Kidney epithelial cell (primary cell): ENCODE measurements at regions not wholly inside any gene's neighbourhood (a gene's known extent, or its start where the extent isn't known, plus 50 kb on each side); places are given as distances from the start of the nearest gene placed in this dataset.
"Not testable (repeated sequence)": the region's sequence is repeated elsewhere in the genome, so short reads cannot be mapped to it uniquely, and the experiment has no call there.

Experiments
- DNase-seq: peaks from one replicate; pipeline ENCODE4 v3.0.0-alpha.2; 2010; ENCODE audit warnings: low read depth
- H3K27me3 ChIP-seq: 2 replicates; pipeline ENCODE4 v1.6.0; 2011; ENCODE audit warnings: low read length; ENCODE audit not compliant: control insufficient read depth, insufficient read depth
- H3K36me3 ChIP-seq: 2 replicates; pipeline ENCODE4 v1.5.1; 2011; ENCODE audit warnings: low read length; ENCODE audit not compliant: control insufficient read depth, insufficient read depth
- H3K4me3 ChIP-seq: 2 replicates; pipeline ENCODE4 v1.5.1; 2011; ENCODE audit warnings: low read depth, mild to moderate bottlenecking, control low read depth, low read length
- TF ChIP-seq, protein P1 (sequence below): IDR thresholded peaks from 2 replicates; pipeline ENCODE4 v1.5.1; 2011; ENCODE audit warnings: mild to moderate bottlenecking, moderate library complexity, low read length, control low read depth, inconsistent platforms; ENCODE audit not compliant: insufficient read depth, poor library complexity, severe bottlenecking

DNA sequence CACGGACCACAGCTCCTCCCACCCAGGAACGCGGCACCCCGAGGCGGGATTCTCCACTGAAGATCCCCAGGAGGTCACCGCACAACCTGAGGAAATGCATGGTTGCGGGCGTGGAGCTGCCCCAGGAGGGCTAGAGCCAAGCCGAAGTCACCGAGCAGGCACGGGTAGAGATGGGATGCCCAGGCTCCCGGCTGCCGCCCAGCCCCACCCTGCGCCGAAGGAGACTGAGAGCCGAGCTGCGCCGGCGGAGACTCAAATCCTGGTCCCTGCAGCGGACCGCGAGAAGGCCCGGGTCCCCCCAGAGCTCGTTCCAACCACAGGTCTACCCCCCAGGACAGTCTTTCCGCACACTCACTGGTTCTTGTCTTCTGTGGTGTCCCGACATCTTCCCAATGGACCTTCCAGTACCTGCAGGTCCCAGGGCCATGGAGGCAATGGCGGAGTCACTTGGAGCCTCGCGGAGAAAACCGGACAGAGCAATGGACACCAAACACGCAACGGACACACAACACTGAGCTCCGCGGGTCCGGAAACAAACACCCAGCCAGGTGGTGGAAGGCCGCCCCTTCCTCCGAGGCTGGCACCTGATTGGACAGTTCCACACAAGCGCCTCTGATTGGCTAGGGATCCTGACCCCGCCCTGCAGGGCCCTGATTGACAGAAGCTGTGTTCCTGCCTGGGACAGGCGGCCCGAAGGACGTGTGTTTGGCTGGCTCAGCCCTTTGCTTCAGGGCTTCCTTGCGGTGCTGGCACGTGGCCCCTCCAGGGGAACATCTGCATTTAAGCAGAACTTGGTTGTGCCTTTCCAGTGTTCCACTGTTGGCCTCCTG, 331.9 kb upstream of the NUPR2 start:
- H3K36me3 ChIP-seq = no peaks in the 10 kb centered on the region
- no peaks in the 10 kb centered on the region for H3K27me3 ChIP-seq
- TF ChIP-seq, protein P1, sequence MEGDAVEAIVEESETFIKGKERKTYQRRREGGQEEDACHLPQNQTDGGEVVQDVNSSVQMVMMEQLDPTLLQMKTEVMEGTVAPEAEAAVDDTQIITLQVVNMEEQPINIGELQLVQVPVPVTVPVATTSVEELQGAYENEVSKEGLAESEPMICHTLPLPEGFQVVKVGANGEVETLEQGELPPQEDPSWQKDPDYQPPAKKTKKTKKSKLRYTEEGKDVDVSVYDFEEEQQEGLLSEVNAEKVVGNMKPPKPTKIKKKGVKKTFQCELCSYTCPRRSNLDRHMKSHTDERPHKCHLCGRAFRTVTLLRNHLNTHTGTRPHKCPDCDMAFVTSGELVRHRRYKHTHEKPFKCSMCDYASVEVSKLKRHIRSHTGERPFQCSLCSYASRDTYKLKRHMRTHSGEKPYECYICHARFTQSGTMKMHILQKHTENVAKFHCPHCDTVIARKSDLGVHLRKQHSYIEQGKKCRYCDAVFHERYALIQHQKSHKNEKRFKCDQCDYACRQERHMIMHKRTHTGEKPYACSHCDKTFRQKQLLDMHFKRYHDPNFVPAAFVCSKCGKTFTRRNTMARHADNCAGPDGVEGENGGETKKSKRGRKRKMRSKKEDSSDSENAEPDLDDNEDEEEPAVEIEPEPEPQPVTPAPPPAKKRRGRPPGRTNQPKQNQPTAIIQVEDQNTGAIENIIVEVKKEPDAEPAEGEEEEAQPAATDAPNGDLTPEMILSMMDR = no peak
- DNase-seq = no peak
- no peak overlapping the region for H3K4me3 ChIP-seq

DNA sequence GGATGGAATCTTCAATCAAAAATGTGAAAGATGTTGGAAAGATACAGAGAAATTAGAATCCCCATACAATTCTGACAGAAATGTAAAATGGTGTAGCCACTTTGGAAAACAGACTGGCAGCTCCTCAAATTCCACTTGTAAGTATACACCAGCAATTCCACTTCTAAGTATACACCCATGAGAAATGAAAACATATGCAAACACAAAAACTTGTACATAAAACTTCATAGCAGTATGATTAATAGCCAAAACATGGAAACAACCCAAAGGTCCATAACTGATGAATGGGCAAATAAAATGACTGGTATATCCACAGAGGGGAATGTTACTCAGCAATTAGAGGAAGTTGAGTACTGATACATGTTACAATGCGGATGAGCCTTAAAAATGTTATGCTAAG, 304.3 kb upstream of the NUPR2 start:
- not testable (repeated sequence) for H3K27me3 ChIP-seq, H3K4me3 ChIP-seq, DNase-seq, H3K36me3 ChIP-seq

DNA sequence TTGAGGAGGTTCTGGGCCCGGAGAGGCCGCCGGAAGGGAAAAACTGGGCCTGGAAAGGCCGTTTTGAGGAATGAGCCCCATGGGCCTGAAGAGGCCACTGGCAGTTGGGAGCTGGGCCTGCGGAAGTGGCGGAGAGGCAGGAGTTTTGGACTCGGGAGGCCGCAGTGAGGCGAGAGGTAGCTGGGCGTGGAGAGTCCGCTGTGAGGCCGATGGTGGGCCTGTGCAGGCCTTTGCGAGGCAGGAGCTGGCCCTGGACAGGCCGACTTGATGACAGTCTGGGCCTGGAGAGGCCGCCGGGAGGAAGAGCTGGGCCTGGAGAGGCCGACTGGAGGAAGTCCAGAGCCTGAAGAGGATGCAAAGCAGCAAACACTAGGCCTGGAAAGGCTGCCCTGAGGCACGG, 259.0 kb upstream of the NUPR2 start:
- Histone ChIP-seq H3K36me3 (no peaks in the 10 kb centered on the region), H3K27me3 (no peaks in the 10 kb centered on the region), H3K4me3 (no peak overlapping the region)
- DNase-seq = no peak
- TF ChIP-seq, protein P1 = no peak

DNA sequence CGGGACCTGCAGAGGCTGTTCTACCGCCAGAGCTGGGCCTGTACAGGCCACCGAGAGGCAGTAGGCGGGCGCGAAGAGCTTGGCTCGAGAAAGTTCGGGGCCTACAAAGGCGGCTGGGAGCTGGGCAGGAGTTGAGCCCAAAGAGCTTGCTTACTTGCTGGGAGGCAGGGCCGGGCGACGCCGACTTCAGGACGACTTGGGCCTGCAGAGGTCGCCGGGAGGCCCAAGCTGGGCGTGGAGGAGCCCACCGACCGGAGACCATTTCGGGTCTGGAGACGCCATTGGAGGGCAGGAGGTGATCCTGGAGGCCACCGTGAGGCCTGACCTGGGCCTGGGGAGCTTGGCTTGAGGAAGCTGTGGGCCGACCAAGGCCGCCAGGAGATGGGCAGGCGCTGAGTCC, 258.4 kb upstream of the NUPR2 start:
- H3K4me3 ChIP-seq, H3K36me3 ChIP-seq, DNase-seq, H3K27me3 ChIP-seq: not testable (repeated sequence)

DNA sequence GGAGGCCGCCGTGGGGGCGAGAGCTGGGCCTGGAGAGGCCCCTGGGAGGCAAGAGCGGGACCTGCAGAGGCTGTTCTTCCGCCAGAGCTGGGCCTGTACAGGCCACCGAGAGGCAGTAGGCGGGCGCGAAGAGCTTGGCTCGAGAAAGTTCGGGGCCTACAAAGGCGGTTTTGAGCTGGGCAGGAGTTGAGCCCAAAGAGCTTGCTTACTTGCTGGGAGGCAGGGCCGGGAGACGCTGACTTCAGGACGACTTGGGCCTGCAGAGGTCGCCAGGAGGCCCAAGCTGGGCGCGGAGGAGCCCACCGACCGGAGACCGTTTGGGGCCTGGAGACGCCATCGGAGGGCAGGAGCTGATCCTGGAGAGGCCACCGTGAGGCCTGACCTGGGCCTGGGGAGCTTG, 257.1 kb upstream of the NUPR2 start:
- peak; percentile 26 for DNase-seq
- not testable (repeated sequence) for H3K4me3 ChIP-seq, H3K36me3 ChIP-seq, H3K27me3 ChIP-seq

DNA sequence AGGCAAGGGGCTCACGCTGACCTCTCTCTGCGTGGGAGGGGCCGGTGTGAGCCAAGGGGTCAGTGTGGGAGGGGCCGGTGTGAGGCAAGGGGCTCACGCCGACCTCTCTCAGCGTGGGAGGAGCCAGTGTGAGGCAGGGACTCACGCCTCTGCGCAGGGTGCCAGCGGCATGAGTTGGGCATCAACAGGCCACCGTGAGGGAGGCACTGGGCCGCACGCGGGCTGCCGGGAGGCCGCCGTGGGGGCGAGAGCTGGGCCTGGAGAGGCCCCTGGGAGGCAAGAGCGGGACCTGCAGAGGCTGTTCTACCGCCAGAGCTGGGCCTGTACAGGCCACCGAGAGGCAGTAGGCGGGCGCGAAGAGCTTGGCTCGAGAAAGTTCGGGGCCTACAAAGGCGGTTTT, 255.6 kb upstream of the NUPR2 start:
- H3K27me3 ChIP-seq, H3K36me3 ChIP-seq, DNase-seq, H3K4me3 ChIP-seq: not testable (repeated sequence)

DNA sequence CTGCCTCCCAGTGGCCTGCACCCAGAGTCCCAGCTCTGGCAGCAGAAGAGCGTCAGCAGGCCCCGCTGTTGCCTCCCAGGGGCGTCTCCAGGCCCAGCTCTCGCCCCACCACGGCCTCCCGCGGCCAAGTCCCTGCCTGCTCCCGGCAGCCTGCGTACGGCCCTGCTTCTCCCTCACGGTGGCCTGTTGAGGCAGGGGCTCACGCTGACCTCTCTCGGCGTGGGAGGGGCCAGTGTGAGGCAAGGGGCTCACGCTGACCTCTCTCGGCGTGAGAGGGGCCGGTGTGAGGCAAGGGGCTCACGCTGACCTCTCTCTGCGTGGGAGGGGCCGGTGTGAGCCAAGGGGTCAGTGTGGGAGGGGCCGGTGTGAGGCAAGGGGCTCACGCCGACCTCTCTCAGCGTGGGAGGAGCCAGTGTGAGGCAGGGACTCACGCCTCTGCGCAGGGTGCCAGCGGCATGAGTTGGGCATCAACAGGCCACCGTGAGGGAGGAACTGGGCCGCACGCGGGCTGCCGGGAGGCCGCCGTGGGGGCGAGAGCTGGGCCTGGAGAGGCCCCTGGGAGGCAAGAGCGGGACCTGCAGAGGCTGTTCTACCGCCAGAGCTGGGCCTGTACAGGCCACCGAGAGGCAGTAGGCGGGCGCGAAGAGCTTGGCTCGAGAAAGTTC, 254.1 kb upstream of the NUPR2 start:
- DNase-seq, H3K27me3 ChIP-seq, H3K36me3 ChIP-seq, H3K4me3 ChIP-seq: not testable (repeated sequence)

DNA sequence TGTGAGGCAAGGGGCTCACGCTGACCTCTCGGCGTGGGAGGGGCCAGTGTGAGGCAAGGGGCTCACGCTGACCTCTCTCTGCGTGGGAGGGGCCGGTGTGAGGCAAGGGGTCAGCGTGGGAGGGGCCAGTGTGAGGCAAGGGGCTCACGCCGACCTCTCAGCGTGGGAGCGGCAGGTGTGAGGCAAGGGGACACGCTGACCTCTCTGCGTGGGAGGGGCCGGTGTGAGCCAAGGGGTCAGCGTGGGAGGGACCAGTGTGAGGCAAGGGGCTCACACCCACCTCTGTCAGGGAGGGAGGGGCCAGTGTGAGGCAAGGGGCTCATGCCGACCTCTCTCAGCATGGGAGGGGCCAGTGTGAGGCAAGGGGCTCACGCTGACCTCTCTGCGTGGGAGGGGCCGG, 251.7 kb upstream of the NUPR2 start:
- H3K36me3 ChIP-seq, H3K4me3 ChIP-seq, DNase-seq, H3K27me3 ChIP-seq: not testable (repeated sequence)

DNA sequence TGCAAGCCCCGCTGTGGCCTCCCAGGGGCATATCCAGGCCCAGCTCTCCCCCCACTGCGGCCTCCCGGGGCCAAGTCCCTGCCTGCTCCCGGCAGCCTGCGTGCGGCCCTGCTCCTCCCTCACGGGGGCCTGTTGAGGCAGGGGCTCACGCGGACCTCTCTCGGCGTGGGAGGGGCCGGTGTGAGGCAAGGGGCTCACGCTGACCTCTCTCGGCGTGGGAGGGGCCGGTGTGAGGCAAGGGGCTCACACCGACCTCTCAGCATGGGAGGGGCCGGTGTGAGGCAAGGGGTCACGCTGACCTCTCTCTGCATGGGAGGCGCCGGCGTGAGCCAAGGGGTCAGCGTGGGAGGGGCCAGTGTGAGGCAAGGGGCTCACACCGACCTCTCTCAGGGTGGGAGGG, 251.2 kb upstream of the NUPR2 start:
- H3K27me3 ChIP-seq, DNase-seq, H3K36me3 ChIP-seq, H3K4me3 ChIP-seq: not testable (repeated sequence)

DNA sequence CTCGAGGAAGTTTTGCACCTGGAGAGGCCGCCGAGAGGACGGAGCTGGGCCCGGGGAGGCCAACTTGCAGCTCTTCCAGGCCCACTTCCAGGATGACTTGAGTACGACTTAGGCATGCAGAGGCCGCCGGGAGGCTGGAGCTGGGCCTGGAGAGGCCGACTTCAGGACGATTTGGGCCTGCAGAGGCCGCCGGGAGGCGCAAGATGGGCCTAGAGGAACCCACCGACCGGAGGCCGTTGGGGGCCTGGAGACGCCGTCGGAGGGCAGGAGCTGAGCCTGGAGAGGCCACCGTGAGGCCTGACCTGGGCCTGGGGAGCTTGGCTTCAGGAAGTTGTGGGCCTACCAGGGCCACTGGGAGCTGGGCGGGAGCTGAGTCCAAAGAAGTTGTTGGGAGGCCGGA, 250.5 kb upstream of the NUPR2 start:
- not testable (repeated sequence) for H3K4me3 ChIP-seq, DNase-seq, H3K36me3 ChIP-seq, H3K27me3 ChIP-seq

DNA sequence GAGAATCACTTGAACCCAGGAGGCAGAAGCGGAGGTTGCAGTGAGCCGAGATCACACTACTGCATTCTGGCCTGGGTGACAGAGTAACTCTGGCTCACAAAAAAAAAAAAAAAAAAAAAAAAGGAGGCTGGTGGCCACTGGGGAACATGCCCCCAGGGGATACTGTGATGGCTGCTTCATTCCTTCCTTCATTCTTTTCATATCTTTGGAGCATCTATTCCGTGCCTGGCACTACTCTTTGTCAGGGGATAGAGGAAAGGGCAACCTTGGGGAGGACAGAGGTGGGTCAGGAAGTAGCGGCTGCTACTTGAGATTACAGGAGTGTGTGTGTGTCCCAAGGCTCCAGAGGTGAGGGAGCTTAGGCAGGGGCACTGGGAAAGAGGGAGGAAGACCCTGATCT, 236.4 kb upstream of the NUPR2 start:
- not testable (repeated sequence) for H3K4me3 ChIP-seq, DNase-seq

DNA sequence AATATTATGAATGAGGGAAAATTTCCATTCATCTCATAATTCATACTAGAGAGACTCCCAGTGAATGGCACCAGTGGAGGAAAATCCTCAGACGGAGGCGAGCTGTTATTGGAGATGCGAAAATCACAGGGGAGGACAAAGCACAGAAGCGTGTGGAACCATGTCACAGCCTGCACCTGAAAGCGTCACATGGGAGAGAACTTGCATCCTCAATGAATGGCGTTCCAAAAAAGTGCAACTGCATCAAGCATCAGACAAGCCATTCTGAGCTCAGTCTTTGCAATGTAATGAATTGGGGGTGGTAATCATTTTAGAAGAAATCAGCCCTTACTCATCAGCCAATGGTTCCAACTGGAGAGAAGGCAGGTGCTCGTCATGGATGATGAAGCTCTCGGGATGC, 235.0 kb upstream of the NUPR2 start:
- H3K36me3 ChIP-seq, DNase-seq, H3K27me3 ChIP-seq, H3K4me3 ChIP-seq: not testable (repeated sequence)

More for the DNA sequence above, 236.4 kb upstream of the NUPR2 start:
- H3K27me3 ChIP-seq, H3K36me3 ChIP-seq: not testable (repeated sequence)

DNA sequence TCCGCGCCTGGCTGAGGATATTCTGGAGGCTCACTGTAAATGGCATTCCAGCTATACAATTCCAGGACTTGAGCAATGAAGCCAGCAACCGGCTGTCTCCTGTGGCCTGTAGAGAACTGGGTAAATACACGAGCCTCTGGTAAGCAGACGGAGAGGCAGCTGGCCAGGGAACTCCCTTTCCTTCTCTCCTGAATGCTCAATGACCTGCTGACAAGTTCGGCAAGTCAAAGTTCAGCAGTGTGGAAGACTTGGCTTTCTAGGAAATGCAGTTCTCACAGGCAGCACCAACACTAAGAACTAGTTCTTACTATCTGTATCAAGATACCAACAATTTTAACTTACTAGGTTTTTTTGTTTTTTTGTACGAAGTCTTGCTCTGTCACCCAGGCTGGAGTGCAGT, 232.1 kb upstream of the NUPR2 start:
- H3K4me3 ChIP-seq, DNase-seq, H3K27me3 ChIP-seq, H3K36me3 ChIP-seq: not testable (repeated sequence)
